ENCODE measurements at regions not wholly inside any gene's neighbourhood (a gene's known extent, or its start where the extent isn't known, plus 50 kb on each side); places are given as distances from the start of the nearest gene placed in this dataset.

GRCh38 chr6:113597231-113597583, 259.9 kb upstream of the MARCKS start:
- no peak for DNase-seq

DNA sequence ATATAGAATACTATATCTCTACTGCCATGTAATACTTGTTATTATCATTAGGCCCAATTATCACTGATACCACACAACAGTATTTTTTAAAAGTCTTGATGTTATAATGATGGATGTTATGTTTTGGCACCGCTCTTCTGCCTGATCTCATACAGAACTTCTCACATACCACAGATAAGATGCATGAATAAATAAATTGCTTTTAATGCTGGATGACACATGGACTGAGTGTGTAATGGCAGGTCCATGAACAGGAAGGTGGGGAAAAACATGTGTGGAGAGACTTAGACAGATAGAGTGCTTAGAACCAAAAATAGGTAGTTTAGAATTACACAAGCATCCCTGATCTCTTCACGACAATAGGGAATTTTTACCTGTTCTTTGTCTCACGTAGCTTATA, 258.4 kb upstream of the MARCKS start:
- DNase-seq, result no peak

GRCh38 chr6:113599444-113599843, 257.7 kb upstream of the MARCKS start:
- DNase-seq, result no peak

DNA sequence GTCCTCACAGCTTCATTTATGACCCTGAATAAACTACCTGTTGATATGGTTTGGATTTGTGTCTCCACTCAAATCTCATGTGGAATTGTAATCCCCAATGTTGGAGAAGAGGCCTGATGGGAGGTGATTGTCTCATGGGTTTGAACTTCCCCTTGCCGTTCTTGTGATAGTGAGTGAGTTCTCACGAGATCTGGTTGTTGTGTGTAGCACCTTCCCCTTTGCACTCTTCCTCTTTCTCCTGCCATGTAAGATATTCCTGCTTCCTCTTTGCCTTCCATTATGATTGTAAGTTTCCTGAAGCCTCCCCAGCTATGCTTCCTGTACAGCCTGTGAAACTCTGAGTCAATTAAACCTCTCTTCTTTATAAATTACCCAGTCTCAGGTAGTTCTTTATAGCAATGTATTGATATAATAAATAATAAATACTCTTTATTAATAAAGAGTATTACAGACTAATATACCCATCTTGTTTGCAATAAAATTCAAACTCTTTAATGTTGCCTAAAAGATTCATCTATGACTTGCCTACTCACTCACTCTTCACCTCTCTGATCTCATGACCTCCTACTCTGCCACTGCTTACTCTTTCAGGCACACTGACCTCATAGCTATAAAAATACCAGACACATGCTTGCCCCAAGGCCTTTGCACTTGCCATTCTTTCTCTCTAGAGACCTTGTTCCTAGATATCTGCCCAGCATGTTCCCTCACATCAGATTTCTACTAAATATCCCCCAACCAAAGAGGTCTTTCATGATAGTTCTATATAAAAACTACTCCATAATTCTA, 256.4 kb upstream of the MARCKS start:
- no peak for DNase-seq

DNA sequence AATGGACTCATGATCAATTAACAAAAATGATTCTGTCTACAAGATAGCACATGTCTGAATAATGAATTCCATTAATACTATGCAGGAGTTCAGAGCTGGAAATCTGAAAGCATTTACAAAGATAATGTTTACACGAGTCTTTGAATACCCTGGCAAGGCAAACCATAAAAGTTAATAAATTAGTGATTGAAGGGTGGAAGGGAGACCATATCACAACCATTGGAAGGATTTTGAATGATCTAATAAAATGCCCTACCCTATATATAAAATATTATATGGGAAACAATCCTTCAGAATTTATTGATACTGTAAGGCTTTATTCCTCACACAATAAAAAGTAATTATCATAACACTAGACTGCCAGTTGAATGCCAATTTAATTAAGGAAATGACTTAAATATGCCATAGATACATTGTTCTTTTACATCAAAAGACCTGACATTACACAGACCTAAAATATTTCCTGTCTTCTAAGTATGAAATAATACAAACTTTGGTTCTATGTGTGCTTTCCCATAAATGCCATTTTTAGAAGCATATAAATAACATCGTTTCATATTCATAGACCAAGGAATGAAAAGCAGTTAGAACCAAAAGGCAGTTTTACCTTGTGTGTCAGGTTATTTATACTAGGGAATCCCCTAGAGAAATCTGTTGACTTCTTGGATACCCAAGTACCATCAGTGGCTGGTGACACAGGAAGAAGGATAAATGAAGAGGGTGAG, 249.2 kb upstream of the MARCKS start:
- DNase-seq, result no peak

DNA sequence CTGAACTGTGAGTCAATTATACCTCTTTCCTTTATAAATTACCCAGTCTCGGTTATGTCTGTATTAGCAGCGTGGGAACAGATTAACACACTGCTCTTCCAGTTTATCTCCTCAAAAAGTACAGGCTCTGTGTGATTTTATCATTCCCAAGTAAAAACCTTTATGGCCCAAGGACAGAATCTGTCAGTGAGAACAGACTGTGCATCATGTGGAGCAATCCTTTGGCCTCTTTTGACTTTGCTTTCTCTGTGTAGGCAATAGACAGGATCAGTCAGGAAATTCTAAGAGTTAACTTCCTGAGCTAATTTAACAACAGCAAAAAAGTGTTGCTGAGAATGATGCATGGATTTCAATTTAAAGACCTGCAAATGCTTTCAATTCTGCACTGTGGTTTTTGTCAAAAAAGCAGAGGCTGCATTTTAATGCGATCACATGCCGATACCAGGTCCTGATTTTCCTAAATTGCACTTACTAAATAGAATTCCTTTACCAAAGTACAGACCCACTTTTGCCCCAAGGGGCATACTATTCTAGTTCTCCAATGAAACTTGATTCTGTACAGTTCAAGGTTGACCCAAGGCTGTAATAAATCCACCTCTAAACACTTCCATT, 246.7 kb upstream of the MARCKS start:
- DNase-seq, result no peak

- no peak for DNase-seq
These were observed 240.4 kb upstream of the MARCKS start for GRCh38 chr6:113616701-113617274.

DNA sequence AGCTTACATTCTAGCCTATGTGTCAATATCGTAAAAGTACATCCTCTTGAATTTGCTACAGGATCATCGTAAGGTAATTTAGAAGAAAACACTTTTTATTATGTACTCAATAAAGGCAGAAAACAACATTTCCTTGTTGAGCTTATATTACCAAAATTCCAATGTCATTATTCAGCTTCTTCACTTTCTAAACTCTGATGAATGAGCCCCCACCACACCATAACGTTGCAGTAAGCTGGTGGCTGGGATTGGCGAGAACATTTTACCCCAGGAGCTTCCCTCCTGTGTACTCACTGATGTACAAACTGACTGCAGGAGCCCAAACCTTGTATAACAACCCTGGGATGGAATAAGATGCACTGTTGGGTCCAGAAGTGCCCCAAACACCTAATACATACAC, 238.1 kb upstream of the MARCKS start:
- DNase-seq, result no peak

- no peak for DNase-seq
These were observed 236.8 kb upstream of the MARCKS start for GRCh38 chr6:113620386-113620785.

- no peak for DNase-seq
These were observed 234.9 kb upstream of the MARCKS start for GRCh38 chr6:113622254-113622653.

DNA sequence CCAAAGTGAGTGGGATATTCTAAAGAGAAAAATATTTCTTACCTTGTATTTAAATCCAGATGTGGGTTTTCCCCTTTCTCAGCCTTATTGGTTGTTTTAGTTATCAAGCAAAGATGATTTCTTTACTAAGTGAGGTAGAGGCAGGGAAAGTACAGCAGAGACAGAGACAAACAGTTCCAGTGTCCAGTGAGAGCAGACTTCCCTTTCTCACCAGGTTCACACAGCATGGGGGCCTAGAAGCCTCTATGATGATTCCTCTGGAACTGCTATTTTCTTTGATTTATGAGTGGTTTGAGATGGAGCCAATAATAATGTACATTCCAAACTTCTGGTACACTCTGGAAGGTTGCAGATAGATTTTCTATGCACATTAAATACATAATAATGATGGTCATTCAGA, 234.0 kb upstream of the MARCKS start:
- no peak for DNase-seq

GRCh38 chr6:113625850-113626249, 231.3 kb upstream of the MARCKS start:
- DNase-seq, result no peak

DNA sequence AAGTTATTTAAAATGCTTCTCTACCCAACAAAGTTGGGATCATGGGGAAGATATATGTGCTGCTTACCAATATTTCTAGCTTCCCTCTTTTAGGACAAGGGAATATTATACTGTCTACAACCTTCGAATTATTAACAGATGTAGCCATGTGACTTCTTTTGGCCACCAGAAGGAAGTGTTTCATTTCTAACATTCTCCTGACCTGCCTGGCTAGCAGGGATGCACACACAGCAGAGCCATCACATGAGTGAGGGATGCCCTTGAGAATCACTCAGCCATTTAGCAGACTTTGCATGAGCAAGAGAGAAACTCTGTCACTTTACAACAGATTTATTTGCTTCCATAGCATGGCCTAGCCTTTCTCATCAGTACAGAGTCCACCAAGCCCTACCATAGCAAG, 230.7 kb upstream of the MARCKS start:
- no peak for DNase-seq

- no peak for DNase-seq
These were observed 229.7 kb upstream of the MARCKS start for GRCh38 chr6:113627480-113627879.

- no peak for DNase-seq
These were observed 227.9 kb upstream of the MARCKS start for GRCh38 chr6:113629256-113629655.

- no peak for DNase-seq
These were observed 227.0 kb upstream of the MARCKS start for GRCh38 chr6:113629975-113630737.

DNA sequence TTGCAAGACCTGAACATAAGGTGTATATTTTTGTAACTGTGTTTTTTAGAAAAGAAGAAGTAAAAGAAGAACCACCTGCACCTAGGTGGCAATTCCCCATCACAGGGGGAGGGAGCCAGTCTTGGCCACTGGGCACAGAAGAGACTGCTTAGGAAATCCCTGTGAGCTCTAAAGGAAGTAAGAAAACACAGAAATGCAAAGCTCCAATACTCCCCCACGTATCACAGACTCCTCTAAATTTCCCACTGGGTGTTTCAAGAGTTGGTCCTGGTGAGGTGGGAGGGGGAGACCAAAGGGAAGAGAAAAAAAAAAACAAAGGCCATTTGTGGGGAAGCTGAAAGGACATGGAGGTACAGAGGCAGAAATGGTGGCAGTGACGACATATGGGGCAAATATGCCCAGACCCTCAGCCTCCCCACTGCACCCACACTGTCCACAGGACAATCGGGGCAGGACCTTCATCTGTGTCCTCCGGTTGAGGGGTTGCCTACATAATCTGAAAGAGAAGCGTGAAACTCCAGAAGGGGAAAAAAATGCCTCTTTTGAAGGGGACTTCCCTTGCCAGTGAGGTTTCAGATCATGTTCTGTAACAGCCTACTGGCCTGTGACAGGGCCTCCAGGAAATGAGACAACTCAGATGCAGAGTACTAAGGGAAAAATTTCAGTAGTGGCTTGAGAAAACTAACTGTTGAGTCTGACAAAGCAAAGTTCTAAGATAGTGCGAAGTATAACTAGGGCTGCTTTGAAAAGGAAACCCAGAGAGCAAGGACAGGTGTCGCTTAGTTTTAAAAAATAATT, 226.2 kb upstream of the MARCKS start:
- no peak for DNase-seq

GRCh38 chr6:113631666-113632065, 225.5 kb upstream of the MARCKS start:
- no peak for DNase-seq

DNA sequence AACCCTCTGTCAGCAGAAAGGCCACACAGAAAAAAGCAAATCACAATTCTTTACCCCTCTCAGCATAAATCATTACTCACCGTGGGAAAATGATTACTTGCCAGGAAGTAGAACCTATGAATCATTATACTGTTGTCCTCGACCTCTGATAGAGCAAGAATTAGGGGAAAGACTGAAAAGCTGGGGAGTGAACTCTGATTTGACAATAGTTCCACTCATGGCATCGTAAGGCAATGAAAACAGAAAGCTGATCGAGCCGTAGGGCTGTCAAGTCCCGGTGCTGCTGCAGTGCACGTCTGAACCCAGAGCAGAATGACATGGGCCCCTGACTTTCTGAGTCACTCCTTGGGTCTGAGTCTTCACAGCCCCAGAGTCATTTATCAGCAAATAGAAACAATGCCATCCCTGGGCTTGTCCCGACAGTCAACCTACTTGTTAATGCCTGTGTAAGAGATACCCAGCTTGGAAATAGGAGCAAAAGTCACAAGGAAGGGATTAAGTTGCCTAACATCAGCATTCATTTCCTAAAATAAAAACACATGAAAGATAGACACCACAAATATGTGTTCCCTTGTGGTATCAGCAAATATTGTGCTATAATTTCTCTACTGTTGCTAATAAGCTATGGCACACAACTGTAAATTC, 224.8 kb upstream of the MARCKS start:
- no peak for DNase-seq

DNA sequence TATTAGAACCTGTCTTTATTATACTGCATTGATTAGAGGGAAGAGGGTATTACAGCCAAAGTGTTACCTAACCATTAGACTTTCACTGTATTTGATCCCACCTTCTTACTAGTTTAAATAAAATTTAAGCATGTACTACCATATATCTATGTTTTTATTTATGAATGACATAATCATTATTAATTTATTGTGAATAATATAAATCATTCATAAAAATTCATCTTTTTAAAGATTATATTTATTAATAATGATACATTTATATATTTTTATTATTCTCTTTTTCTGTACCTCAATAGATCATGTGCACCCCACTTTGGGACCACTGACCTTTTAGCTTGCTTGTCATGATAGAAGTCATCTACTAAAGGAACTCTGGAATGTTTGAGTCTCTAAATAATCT, 223.5 kb upstream of the MARCKS start:
- no peak for DNase-seq

- no peak for DNase-seq
These were observed 222.6 kb upstream of the MARCKS start for GRCh38 chr6:113634352-113635163.
